ENCODE measurements at regions not wholly inside any gene's neighbourhood (a gene's known extent, or its start where the extent isn't known, plus 50 kb on each side); places are given as distances from the start of the nearest gene placed in this dataset.
"Not testable (repeated sequence)": the region's sequence is repeated elsewhere in the genome, so short reads cannot be mapped to it uniquely, and the experiment has no call there.

DNA sequence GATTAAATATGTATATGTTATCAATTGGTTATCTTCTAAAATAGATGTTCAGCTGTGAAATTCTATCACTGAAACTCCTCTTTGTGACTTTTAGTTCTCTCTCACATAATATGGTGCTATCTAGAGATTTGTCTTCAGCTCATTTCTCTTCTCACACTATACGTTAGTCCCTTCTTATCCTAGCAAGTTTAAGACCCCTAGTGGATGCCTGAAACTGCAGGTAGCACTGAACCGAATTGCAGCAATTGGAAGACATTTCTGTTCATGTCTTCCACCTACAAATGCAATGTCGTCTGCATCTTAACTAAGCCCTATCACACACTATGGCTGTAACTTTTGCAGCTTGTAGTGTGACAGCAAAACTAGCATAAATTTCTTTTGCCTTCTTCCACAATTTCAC lies 442.7 kb upstream of the POM121L12 start:
- no peak overlapping the region for H3K27ac Mint-ChIP-seq (ENCODE audit: unreplicated experiment)
- H3K36me3 Mint-ChIP-seq (ENCODE audit: low read depth, unreplicated experiment) = no peaks in the 10 kb centered on the region
- FAIRE-seq (no peak), DNase-seq (ENCODE audit: low read depth) (no peak)
- no peak overlapping the region for H3K4me3 ChIP-seq (ENCODE audit: insufficient read depth, low read depth, low read length)
- TF ChIP-seq CTCF (IDR thresholded peaks at IDR 0.05; ENCODE audit: insufficient read depth, low read depth, low read length) (no peak), EZH2 (IDR thresholded peaks at IDR 0.05; ENCODE audit: insufficient read depth, low read length) (no peak)
- no peaks in the 10 kb centered on the region for H3K4me1 Mint-ChIP-seq (ENCODE audit: low read depth, unreplicated experiment)
- H3K4me3 Mint-ChIP-seq (ENCODE audit: unreplicated experiment) = no peak overlapping the region
- no peak overlapping the region for H3K27ac ChIP-seq (ENCODE audit: low read depth, low read length)
- H3K9me3 ChIP-seq (ENCODE audit: insufficient read depth, low read depth, low read length) = no peaks in the 10 kb centered on the region
- no peaks in the 10 kb centered on the region for H3K4me1 ChIP-seq (ENCODE audit: insufficient read depth, low read length)
- H3K9me3 Mint-ChIP-seq (ENCODE audit: unreplicated experiment) = peaks cover 2% of the 10 kb centered on the region
- H3K36me3 ChIP-seq (ENCODE audit: insufficient read depth, low read length) = no peaks in the 10 kb centered on the region
- no peaks in the 10 kb centered on the region for H3K79me2 ChIP-seq (ENCODE audit: insufficient read depth, low read length)
- no peak overlapping the region for H3K9ac ChIP-seq (ENCODE audit: low read length)
- H3K27me3 Mint-ChIP-seq (ENCODE audit: low read depth, unreplicated experiment) = no peaks in the 10 kb centered on the region
- no peak overlapping the region for H2AFZ ChIP-seq (ENCODE audit: low read depth, low read length)
- no peak overlapping the region for H3K4me2 ChIP-seq (ENCODE audit: low read length)
- H4K20me1 ChIP-seq (ENCODE audit: insufficient read depth, low read length) = no peaks in the 10 kb centered on the region
- H3K27me3 ChIP-seq (ENCODE audit: insufficient read depth, low read length) = no peaks in the 10 kb centered on the region

DNA sequence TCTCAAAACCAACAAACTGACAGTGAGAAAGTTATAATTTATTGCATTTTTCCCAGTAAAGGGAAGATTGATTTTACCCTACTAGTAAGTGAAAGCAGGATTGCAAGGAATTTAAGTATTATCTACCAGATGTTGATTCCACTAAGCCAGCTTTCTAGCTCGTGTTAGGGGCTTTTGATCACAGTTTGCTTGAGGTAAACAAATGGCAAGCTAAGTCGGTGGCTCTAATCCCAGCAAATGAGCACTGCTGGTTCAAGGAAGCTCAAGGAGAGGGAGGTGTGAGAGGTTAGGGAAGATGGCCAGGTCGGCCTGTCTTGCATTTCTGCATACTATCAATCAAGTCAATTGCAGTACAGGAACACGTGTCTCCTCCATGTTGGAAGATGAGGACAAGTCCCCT lies 448.7 kb upstream of the POM121L12 start:
- H4K20me1 ChIP-seq (ENCODE audit: insufficient read depth, low read length) = no peaks in the 10 kb centered on the region
- H3K9me3 ChIP-seq (ENCODE audit: insufficient read depth, low read depth, low read length) = no peaks in the 10 kb centered on the region
- TF ChIP-seq CTCF (IDR thresholded peaks at IDR 0.05; ENCODE audit: insufficient read depth, low read depth, low read length) (no peak), EZH2 (IDR thresholded peaks at IDR 0.05; ENCODE audit: insufficient read depth, low read length) (no peak)
- H3K36me3 ChIP-seq (ENCODE audit: insufficient read depth, low read length) = no peaks in the 10 kb centered on the region
- H3K4me2 ChIP-seq (ENCODE audit: low read length) = no peak overlapping the region
- Mint-ChIP-seq H3K36me3 (ENCODE audit: low read depth, unreplicated experiment) (no peaks in the 10 kb centered on the region), H3K4me3 (ENCODE audit: unreplicated experiment) (no peak overlapping the region), H3K4me1 (ENCODE audit: low read depth, unreplicated experiment) (peaks cover 1% of the 10 kb centered on the region), H3K27me3 (ENCODE audit: low read depth, unreplicated experiment) (no peaks in the 10 kb centered on the region), H3K9me3 (ENCODE audit: unreplicated experiment) (no peaks in the 10 kb centered on the region), H3K27ac (ENCODE audit: unreplicated experiment) (no peak overlapping the region)
- H3K4me3 ChIP-seq (ENCODE audit: insufficient read depth, low read depth, low read length) = no peak overlapping the region
- no peak overlapping the region for H3K9ac ChIP-seq (ENCODE audit: low read length)
- H2AFZ ChIP-seq (ENCODE audit: low read depth, low read length) = no peak overlapping the region
- H3K79me2 ChIP-seq (ENCODE audit: insufficient read depth, low read length) = no peaks in the 10 kb centered on the region
- no peaks in the 10 kb centered on the region for H3K4me1 ChIP-seq (ENCODE audit: insufficient read depth, low read length)
- no peaks in the 10 kb centered on the region for H3K27me3 ChIP-seq (ENCODE audit: insufficient read depth, low read length)
- DNase-seq (ENCODE audit: low read depth) (peak; percentile 7), FAIRE-seq (no peak)
- H3K27ac ChIP-seq (ENCODE audit: low read depth, low read length) = no peak overlapping the region

DNA sequence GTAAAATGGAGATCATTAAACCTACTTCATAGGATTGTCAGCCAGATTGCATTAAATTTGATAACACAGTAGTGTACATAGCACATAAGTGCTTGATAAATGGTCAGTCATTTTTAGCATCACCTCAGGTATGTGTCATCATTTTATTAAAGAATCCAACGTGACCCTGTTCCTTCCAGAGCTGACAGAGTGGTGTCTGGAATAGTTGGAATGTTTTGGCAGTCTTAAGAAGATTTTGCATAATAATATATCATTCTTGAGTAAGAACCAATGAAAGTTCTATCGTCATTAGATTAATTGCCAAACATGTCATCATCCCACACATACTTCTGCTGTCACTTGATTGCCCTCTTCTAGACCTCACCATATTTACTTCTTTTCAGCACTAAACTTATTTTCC lies 451.4 kb upstream of the POM121L12 start:
- Histone ChIP-seq H3K4me2 (ENCODE audit: low read length) (no peak overlapping the region), H3K27ac (ENCODE audit: low read depth, low read length) (no peak overlapping the region), H3K27me3 (ENCODE audit: insufficient read depth, low read length) (no peaks in the 10 kb centered on the region), H3K36me3 (ENCODE audit: insufficient read depth, low read length) (no peaks in the 10 kb centered on the region), H3K4me3 (ENCODE audit: insufficient read depth, low read depth, low read length) (no peak overlapping the region), H3K9me3 (ENCODE audit: insufficient read depth, low read depth, low read length) (no peaks in the 10 kb centered on the region), H4K20me1 (ENCODE audit: insufficient read depth, low read length) (no peaks in the 10 kb centered on the region), H3K79me2 (ENCODE audit: insufficient read depth, low read length) (no peaks in the 10 kb centered on the region), H3K4me1 (ENCODE audit: insufficient read depth, low read length) (no peaks in the 10 kb centered on the region), H3K9ac (ENCODE audit: low read length) (no peak overlapping the region), H2AFZ (ENCODE audit: low read depth, low read length) (no peak overlapping the region)
- H3K4me1 Mint-ChIP-seq (ENCODE audit: low read depth, unreplicated experiment) = peaks cover 1% of the 10 kb centered on the region
- H3K4me3 Mint-ChIP-seq (ENCODE audit: unreplicated experiment) = no peak overlapping the region
- no peaks in the 10 kb centered on the region for H3K36me3 Mint-ChIP-seq (ENCODE audit: low read depth, unreplicated experiment)
- TF ChIP-seq EZH2 (IDR thresholded peaks at IDR 0.05; ENCODE audit: insufficient read depth, low read length) = no peak
- no peak for TF ChIP-seq CTCF (IDR thresholded peaks at IDR 0.05; ENCODE audit: insufficient read depth, low read depth, low read length)
- peaks cover 1% of the 10 kb centered on the region for H3K27me3 Mint-ChIP-seq (ENCODE audit: low read depth, unreplicated experiment)
- no peak for FAIRE-seq
- no peak overlapping the region for H3K27ac Mint-ChIP-seq (ENCODE audit: unreplicated experiment)
- peak; percentile 55 for DNase-seq (ENCODE audit: low read depth)
- H3K9me3 Mint-ChIP-seq (ENCODE audit: unreplicated experiment) = peaks cover 4% of the 10 kb centered on the region

DNA sequence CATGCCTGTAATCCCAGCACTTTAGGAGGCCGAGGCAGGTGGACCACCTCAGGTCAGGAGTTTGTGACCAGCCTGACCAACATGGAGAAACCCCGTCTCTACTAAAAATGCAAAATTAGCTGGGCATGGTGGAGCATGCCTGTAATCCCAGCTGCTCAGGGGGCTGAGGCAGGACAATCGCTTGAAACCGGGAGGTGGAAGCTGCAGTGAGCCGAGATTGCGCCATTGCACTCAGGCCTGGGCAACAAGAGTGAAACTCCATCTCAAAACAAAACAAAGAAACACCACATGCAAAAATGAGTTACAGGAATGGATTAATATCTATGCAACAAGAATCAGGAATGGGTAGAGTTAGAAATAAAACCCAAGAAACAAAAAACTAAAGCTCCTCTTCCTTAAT lies 462.3 kb upstream of the POM121L12 start:
- not testable (repeated sequence) for H3K4me1 Mint-ChIP-seq (ENCODE audit: low read depth, unreplicated experiment); FAIRE-seq; DNase-seq (ENCODE audit: low read depth)

More for the DNA sequence above, 462.3 kb upstream of the POM121L12 start:
- H3K4me2 ChIP-seq (ENCODE audit: low read length); H3K36me3 Mint-ChIP-seq (ENCODE audit: low read depth, unreplicated experiment); H3K4me1 ChIP-seq (ENCODE audit: insufficient read depth, low read length); H3K36me3 ChIP-seq (ENCODE audit: insufficient read depth, low read length); H3K79me2 ChIP-seq (ENCODE audit: insufficient read depth, low read length); H3K27me3 Mint-ChIP-seq (ENCODE audit: low read depth, unreplicated experiment); H4K20me1 ChIP-seq (ENCODE audit: insufficient read depth, low read length); H3K9me3 ChIP-seq (ENCODE audit: insufficient read depth, low read depth, low read length); H3K27me3 ChIP-seq (ENCODE audit: insufficient read depth, low read length); H3K9ac ChIP-seq (ENCODE audit: low read length); H3K4me3 ChIP-seq (ENCODE audit: insufficient read depth, low read depth, low read length); H3K9me3 Mint-ChIP-seq (ENCODE audit: unreplicated experiment); H2AFZ ChIP-seq (ENCODE audit: low read depth, low read length); H3K27ac ChIP-seq (ENCODE audit: low read depth, low read length); H3K27ac Mint-ChIP-seq (ENCODE audit: unreplicated experiment); H3K4me3 Mint-ChIP-seq (ENCODE audit: unreplicated experiment): not testable (repeated sequence)

Data from astrocyte (in vitro differentiated cells and primary cell).